ENCODE measurements at regions not wholly inside any gene's neighbourhood (a gene's known extent, or its start where the extent isn't known, plus 50 kb on each side); places are given as distances from the start of the nearest gene placed in this dataset.
A peak's percentile ranks its signal among the peaks of the same experiment; 100 is the strongest.

DNA sequence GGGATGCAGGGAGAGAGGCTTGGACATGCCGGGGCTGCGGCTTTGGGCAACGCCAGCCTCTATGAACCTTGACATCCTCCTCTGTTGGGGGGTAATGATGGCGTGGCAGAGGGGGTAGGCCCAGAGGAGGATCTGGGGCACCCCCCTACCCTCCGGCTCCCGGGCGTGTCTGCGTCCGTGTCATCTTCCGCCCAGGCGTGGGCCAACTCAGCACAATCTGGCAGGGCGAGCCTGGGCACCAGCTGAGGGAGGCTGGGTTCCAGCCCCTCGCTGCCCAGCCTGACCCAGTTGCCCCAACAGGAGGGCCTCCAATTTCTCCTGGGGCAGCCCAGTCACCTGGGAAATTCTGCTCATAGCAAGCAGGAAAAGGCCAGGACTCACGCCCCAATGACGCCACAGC is 62.9 kb upstream of the IL17B start:
- DNase-seq (ENCODE audit: low spot score): no peak
- Histone ChIP-seq H3K4me1 (peaks cover 0 to 37% of the 10 kb centered on the region in 2 donors), H3K27me3 (no peaks in the 10 kb centered on the region), H3K9me3 (no peaks in the 10 kb centered on the region), H3K27ac (peak overlapping the region in 1 of 2 donors; percentile 86), H3K4me3 (no peak overlapping the region), H3K36me3 (no peaks in the 10 kb centered on the region)
- TF ChIP-seq, protein P1, sequence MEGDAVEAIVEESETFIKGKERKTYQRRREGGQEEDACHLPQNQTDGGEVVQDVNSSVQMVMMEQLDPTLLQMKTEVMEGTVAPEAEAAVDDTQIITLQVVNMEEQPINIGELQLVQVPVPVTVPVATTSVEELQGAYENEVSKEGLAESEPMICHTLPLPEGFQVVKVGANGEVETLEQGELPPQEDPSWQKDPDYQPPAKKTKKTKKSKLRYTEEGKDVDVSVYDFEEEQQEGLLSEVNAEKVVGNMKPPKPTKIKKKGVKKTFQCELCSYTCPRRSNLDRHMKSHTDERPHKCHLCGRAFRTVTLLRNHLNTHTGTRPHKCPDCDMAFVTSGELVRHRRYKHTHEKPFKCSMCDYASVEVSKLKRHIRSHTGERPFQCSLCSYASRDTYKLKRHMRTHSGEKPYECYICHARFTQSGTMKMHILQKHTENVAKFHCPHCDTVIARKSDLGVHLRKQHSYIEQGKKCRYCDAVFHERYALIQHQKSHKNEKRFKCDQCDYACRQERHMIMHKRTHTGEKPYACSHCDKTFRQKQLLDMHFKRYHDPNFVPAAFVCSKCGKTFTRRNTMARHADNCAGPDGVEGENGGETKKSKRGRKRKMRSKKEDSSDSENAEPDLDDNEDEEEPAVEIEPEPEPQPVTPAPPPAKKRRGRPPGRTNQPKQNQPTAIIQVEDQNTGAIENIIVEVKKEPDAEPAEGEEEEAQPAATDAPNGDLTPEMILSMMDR (IDR thresholded peaks at IDR 0.05): no peak

DNA sequence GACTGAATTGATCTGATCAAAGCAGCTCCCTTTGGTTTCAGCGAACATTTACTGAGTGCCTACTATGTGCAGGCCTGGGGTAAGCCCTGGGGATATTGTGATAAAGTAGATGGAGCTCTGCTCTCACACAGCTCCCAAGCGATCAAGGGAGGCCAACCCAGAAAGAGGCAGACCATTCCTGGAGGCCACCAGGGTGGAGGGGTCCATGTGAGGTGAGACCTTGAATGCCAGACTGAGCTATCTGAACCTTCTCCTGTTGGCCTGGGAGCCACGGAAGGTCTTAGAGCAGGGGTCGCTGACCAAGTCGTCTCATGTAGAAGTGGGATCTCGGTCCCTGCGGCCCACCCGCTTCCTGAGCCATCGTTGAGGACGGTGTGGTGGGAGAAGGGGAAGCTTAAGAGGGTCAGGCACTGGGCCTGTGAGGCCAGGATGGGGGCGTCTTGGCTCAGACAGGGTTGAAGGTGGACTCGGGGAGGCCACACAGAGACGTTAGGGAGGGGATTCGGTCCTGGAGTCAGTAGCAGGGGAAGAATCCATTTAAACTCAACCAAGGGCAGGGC is 62.2 kb upstream of the IL17B start:
- Histone ChIP-seq H3K27me3 (no peaks in the 10 kb centered on the region), H3K4me1 (peaks cover 0 to 31% of the 10 kb centered on the region in 2 donors), H3K4me3 (no peak overlapping the region), H3K36me3 (no peaks in the 10 kb centered on the region), H3K9me3 (no peaks in the 10 kb centered on the region), H3K27ac (no peak overlapping the region)
- DNase-seq (ENCODE audit: low spot score): no peak
- TF ChIP-seq, protein P1 (IDR thresholded peaks at IDR 0.05): no peak

DNA sequence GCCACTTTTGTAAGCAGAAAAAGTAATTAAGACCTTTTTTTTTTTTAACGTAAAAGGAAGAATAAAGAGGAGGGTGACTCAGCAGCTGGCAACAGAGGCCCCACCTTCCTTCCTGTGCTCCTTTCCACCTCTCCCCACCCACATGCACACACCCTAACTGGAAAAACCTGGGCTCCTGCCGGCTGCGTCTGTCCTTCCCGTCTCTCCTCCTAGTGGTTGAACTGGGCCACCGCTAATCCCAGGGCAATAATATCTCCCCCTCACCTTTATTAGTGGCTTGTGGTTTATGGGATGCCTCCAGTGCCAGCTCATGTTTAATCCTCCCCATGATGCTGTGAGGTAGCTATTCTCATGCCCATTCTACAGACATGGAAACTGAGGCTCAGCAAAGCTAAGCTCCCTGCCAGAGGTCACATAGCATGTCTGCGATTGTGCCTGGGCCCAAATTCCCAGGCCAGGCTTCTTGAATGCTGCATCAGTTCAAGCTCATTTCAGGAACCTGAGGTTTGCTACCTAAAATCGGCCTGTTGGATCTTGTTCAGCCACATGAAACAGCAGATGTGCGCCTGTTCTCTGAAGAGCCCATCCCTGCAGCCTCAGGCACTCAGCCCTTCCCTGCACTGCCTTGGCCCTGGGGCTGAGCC is 60.9 kb upstream of the IL17B start:
- H3K36me3 ChIP-seq: no peaks in the 10 kb centered on the region
- DNase-seq (ENCODE audit: low spot score): no peak

DNA sequence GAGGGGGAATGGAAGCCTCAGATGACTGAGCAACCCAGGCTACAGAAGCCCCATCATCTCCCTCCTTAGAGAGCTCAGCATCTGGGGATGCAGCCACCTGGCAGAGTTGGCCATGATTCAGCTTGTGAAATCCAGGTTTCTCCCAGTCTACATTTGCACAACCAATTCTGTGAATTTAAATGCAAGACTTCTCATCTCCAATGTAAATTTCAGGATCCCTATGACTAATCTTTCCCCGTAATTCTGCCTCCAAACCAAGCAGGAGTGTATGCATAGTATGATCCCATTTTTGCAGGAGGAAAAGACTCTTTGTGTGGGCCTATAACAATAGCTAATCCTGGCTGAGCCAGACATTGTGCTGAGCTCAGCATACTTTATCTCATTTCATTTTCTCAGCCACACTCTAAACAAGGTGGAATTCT is 59.6 kb upstream of the IL17B start:
- Histone ChIP-seq H3K36me3 (no peaks in the 10 kb centered on the region), H3K9me3 (no peaks in the 10 kb centered on the region), H3K4me1 (peaks cover 0 to 30% of the 10 kb centered on the region in 2 donors), H3K27ac (no peak overlapping the region), H3K4me3 (no peak overlapping the region), H3K27me3 (no peaks in the 10 kb centered on the region)
- TF ChIP-seq, protein P1 (IDR thresholded peaks at IDR 0.05): no peak
- no peak for DNase-seq (ENCODE audit: low spot score)

More for the DNA sequence above, 60.9 kb upstream of the IL17B start:
- Histone ChIP-seq H3K27me3 (no peaks in the 10 kb centered on the region), H3K4me3 (no peak overlapping the region), H3K27ac (peak overlapping the region in 1 of 2 donors; percentile 27), H3K4me1 (peaks cover 0 to 19% of the 10 kb centered on the region in 2 donors), H3K9me3 (no peaks in the 10 kb centered on the region)
- TF ChIP-seq, protein P1 (IDR thresholded peaks at IDR 0.05): peak in 1 of 2 donors; percentile 48

DNA sequence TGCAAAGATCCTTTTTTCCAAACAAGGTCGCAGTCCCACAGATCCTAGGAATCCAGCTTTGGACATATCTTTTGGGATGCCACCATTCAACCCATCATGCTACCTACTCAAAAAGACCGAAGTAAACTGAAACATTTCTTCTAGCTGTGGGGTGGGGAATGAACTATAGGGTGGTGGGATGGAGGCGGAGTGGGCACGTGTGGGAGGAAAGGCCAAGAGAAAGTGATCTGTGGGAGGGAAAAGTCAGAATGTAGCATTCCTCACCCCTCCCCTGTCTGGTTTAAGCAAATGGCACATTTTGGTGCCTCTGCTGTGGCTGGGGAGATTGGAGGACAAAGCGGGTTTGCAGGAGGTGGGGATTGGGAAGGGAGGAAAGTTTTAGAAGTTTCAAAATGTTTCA is 59.2 kb upstream of the IL17B start:
- Histone ChIP-seq H3K9me3 (no peaks in the 10 kb centered on the region), H3K36me3 (no peaks in the 10 kb centered on the region), H3K27me3 (no peaks in the 10 kb centered on the region), H3K4me3 (no peak overlapping the region), H3K27ac (no peak overlapping the region), H3K4me1 (peaks cover 0 to 33% of the 10 kb centered on the region in 2 donors)
- TF ChIP-seq, protein P1 (IDR thresholded peaks at IDR 0.05): no peak
- DNase-seq (ENCODE audit: low spot score): no peak

Data from right atrium auricular region (tissue), 2 donors.